ENCODE measurements at regions not wholly inside any gene's neighbourhood (a gene's known extent, or its start where the extent isn't known, plus 50 kb on each side); places are given as distances from the start of the nearest gene placed in this dataset.

- in situ Hi-C loops (cut with HindIII; ENCODE audit: low sequenced_read_pairs), result no loop called here
- DNase-seq (ENCODE audit: low spot score), result no peak
Measured at GRCh38 chr5:30981576-30981975, 211.9 kb upstream of the CDH6 start.

DNA sequence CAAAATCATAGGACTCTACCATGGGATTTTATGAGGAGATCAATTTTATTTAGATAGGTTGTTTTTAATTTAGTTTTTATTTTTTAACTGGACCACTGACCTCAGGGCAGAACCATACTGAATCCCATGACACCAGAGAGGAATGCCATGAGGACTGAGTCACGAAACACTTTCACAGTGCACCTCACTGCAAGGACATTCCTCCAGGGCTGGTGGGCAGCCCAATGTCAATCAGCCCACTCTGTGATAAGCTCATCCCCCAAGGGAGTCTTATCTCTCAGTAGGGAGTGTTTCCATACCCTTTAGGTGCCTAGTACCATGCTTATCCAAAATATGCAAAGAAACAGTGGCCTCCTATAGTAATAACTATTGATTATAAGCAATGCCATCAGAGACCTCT lies 224.5 kb upstream of the CDH6 start:
- no peak for DNase-seq (ENCODE audit: low spot score)
- in situ Hi-C loops (cut with HindIII; ENCODE audit: low sequenced_read_pairs), result no loop called here

GRCh38 chr5:30960036-30960435 lies 233.4 kb upstream of the CDH6 start:
- no peak for DNase-seq (ENCODE audit: low spot score)
- in situ Hi-C loops (cut with HindIII; ENCODE audit: low sequenced_read_pairs), result no loop called here

GRCh38 chr5:30959238-30959637 lies 234.2 kb upstream of the CDH6 start:
- in situ Hi-C loops (cut with HindIII; ENCODE audit: low sequenced_read_pairs), result no loop called here
- no peak for DNase-seq (ENCODE audit: low spot score)

DNA sequence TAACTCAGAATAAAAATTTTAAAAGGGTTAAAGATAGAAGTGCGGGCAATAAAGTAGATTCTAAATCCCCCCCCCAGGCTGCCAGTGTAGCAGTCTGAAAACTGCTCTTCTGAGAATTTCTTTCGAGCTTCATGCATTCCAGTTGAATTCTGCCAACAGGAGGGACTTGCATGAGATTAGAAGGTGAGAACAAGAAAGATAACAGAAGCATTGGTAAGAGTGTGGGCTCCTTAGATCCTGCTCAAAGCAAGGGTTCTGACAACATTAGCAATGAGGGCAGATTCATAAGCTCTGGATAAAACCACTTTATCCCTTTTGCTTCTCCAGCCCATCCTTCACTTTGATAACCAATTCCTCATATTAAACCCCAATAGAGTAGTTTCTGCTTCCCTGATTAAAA lies 235.9 kb upstream of the CDH6 start:
- DNase-seq (ENCODE audit: low spot score), result no peak
- in situ Hi-C loops (cut with HindIII; ENCODE audit: low sequenced_read_pairs), result no loop called here

DNA sequence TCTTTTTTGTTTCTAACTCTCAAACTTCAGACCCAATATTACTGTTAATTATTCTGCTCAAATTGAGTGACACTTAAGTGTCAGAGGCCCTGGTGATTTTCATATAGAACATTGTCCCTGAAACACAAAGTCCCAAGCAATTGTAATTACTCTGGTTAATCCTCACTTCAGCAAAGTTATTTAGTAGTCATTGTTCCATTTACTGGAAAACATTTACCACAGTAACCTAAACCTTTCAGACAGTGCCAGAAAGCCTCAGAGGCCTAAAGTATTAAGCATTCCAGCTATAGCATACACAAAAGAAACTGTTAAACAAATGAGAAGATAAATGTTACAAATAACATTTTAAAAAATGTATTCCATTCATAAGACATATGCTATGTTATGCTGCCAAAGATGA lies 237.2 kb upstream of the CDH6 start:
- no peak for DNase-seq (ENCODE audit: low spot score)
- in situ Hi-C loops (cut with HindIII; ENCODE audit: low sequenced_read_pairs), result no loop called here

DNA sequence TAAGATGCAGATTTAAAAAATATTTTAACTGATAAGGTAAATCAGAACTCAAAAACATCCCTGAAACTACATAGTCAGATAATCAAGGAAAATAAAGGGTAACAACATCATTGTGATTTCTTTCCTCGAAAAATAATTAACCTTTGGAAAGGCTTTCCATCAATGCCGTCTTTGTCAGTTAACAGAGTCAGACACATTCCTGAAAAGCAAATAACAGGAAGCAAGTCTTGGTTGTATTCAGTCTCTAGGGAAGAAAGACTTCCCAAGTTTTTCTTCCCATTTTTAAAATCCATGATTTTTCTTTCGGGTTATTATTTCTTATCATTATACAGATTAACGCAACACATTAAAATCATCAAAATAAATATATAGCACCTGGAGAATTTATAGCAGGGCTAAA lies 256.4 kb upstream of the CDH6 start:
- in situ Hi-C loops (cut with HindIII; ENCODE audit: low sequenced_read_pairs), result no loop called here
- DNase-seq (ENCODE audit: low spot score), result no peak

DNA sequence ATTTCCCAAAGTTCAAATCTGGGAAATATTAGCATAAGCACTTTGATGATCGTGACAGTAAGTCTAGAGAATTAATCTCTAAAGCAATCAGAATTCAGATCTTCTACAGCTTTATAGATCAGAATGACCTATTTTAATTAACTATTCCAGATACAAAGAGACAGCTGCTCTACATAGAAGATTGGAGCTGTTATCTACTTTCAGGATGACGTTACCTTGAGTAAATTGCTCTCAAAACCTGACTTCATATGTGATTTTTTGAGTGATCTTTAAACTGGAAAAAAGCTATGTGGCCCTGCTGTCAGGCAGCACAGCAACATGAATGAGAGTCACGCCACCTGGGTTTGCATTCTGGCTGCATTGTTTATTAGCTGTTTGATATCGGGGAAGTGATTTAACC lies 259.9 kb upstream of the CDH6 start:
- DNase-seq (ENCODE audit: low spot score), result no peak
- in situ Hi-C loops (cut with HindIII; ENCODE audit: low sequenced_read_pairs), result no loop called here

DNA sequence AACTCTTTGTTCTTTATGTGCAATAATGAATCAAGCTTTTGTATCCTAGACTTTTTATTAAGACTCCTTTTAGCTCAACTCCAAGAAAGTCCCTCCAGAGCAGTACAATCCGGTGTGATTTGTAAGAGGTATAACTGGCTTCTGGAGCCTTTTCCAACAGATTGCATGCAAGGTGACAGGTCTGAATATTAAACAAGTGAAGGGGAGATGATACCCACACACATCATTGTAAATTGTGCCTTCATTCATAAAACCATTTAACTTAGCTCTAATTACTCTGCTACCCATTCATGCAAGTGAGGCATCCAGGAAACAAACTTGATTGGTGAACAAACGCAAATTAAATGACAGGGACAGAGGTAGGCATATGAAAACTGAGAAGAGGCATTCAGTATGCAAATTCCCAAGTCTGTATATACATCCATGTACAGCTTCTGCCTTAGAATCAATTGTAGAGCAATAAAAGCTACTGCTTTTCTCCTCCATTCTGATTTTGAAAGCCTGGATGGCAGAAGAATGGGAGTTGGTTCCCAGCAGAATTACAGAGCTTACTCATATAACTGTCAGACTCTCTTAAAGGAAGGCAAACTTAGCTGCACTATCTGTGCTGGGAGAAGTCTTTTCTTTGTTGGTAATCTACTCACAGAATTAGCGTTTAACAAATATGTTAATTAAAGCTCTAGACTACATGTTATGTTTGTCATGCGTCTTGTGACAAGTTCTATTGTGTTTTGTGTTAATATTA lies 261.0 kb upstream of the CDH6 start:
- in situ Hi-C loops (cut with HindIII; ENCODE audit: low sequenced_read_pairs), result no loop called here
- DNase-seq (ENCODE audit: low spot score), result no peak

- in situ Hi-C loops (cut with HindIII; ENCODE audit: low sequenced_read_pairs), result no loop called here
Measured at GRCh38 chr5:30930736-30931135, 262.8 kb upstream of the CDH6 start.

GRCh38 chr5:30928956-30929355 lies 264.5 kb upstream of the CDH6 start:
- no peak for DNase-seq (ENCODE audit: low spot score)
- in situ Hi-C loops (cut with HindIII; ENCODE audit: low sequenced_read_pairs), result no loop called here

More at GRCh38 chr5:30930736-30931135, 262.8 kb upstream of the CDH6 start:
- no peak for DNase-seq (ENCODE audit: low spot score)

DNA sequence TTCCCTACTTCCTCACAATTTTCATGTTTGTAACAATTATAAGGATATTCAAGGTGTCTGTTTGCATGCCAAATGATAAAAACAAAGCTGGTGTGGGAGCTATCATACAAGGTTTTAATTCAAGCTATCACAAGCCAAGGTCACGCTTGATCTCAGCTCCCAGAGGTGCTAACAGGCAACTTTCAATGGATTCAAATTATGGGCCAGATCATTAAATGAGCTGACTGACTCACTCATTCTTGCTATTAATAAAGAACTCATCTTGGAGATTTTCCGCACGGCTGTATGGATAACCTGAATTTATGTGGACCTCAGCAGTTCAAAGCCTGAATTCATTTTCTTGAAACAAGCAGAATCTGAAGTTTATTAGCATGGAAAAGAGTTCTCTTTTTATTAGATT lies 267.3 kb upstream of the CDH6 start:
- in situ Hi-C loops (cut with HindIII; ENCODE audit: low sequenced_read_pairs), result no loop called here
- no peak for DNase-seq (ENCODE audit: low spot score)

- in situ Hi-C loops (cut with HindIII; ENCODE audit: low sequenced_read_pairs), result no loop called here
Measured at GRCh38 chr5:30921388-30921787, 272.1 kb upstream of the CDH6 start.

DNA sequence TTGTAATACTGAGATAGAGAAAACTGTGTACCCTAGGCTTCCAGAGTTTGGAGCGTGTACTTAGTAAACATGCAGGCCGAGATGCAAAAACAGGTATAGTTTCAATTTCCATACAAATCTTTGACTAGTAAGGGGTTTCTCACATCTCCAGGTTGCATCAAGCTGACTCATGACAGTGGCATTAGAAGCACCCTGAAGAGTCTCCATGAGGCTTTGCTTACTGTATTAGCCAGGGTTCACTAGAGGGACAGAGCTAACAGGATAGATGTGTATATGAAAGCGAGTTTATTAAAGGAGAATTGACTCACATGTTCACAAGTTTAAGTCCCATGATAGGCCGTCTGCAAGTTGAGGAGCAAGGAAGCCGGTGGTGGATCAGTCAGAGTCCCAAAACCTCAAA lies 275.3 kb upstream of the CDH6 start:
- in situ Hi-C loops (cut with HindIII; ENCODE audit: low sequenced_read_pairs), result no loop called here
- DNase-seq (ENCODE audit: low spot score), result no peak

More at GRCh38 chr5:30921388-30921787, 272.1 kb upstream of the CDH6 start:
- no peak for DNase-seq (ENCODE audit: low spot score)

DNA sequence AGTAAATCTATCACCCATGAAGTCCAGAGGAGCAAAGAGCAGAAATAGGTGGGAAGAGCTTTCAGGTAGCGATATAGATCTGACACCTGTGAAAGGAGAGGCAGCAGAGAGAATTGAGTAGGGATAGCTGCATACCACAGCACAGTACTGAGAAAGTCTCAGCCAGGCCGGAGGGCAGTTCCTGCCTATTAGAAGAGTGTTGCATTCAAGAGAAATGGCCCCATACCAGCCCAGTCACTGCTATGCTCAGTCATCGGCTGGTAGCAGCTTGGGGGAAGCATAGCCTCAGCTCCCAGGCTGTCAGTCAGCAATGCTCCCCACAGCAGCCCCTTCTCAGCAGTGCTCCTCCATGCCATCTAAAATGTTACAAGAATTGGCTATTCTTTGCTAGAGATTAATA lies 285.1 kb upstream of the CDH6 start:
- no peak for DNase-seq (ENCODE audit: low spot score)
- in situ Hi-C loops (cut with HindIII; ENCODE audit: low sequenced_read_pairs), result no loop called here

DNA sequence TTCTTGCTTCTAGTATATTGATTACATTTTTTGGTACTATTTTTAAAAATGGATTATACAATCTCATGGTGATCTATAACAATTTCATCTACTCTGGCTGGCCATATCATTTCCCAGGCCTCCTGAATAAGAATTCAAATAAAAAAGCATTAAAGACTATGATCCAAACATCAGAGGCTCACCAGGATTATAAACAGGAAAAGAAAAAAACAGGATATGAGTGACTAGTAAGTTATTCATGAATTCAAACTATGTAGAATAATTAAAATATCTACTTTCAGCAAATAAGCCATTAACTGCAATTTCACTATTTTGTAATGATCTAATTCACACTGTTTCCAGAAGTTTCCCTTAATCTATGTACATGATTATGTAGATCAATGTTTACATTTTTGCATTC lies 293.1 kb upstream of the CDH6 start:
- in situ Hi-C loops (cut with HindIII; ENCODE audit: low sequenced_read_pairs), result no loop called here
- DNase-seq (ENCODE audit: low spot score), result no peak

GRCh38 chr5:30894811-30895210 lies 298.7 kb upstream of the CDH6 start:
- in situ Hi-C loops (cut with HindIII; ENCODE audit: low sequenced_read_pairs), result no loop called here

GRCh38 chr5:30891660-30892059 lies 301.8 kb upstream of the CDH6 start:
- no peak for DNase-seq (ENCODE audit: low spot score)
- in situ Hi-C loops (cut with HindIII; ENCODE audit: low sequenced_read_pairs), result no loop called here

More at GRCh38 chr5:30894811-30895210, 298.7 kb upstream of the CDH6 start:
- no peak for DNase-seq (ENCODE audit: low spot score)

DNA sequence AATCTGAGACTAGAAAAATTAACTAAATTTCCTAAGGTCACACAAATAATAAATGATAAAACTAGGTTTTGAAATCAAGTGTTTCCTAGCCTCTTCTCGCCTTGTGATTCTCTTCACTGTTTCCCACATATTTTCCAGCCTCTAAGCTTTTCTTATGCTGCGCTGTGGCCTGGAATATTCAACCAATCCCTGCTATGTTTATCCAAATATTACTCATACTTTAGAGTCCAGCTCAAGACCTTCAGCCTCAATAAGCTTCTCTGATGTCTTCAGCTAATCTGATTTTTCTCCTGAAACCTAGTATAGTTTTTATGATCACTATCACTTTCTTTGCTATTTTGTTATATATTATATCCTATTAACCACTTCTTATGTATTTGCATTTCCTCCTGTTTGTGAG lies 303.1 kb upstream of the CDH6 start:
- in situ Hi-C loops (cut with HindIII; ENCODE audit: low sequenced_read_pairs), result no loop called here
- DNase-seq (ENCODE audit: low spot score), result no peak

GRCh38 chr5:30880514-30880913 lies 313.0 kb upstream of the CDH6 start:
- DNase-seq (ENCODE audit: low spot score), result no peak
- in situ Hi-C loops (cut with HindIII; ENCODE audit: low sequenced_read_pairs), result no loop called here

GRCh38 chr5:30879887-30880286 lies 313.6 kb upstream of the CDH6 start:
- in situ Hi-C loops (cut with HindIII; ENCODE audit: low sequenced_read_pairs), result no loop called here
- no peak for DNase-seq (ENCODE audit: low spot score)

DNA sequence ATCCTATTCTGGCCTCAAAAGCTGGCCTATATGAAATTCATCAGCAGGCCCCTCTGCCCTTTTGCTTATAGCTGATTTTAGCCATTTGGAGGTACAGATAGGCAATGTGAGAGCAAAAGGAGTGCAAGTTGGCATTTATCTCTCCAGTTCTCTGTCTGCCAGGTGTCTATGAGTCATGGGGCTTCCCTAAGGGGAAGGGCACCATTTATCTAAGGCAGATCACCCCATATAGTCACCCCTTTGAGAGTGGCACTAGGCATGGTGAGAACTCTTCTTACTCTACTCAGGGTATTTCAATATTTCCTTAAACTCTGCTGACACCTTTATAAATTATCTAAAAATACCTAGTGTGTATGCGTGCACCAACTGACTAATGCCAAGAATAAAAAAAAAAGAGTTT lies 314.7 kb upstream of the CDH6 start:
- DNase-seq (ENCODE audit: low spot score), result no peak

More for the DNA sequence above, 314.7 kb upstream of the CDH6 start:
- in situ Hi-C loops (cut with HindIII; ENCODE audit: low sequenced_read_pairs), result no loop called here

Measured in G401 (cell line).